ENCODE measurements at regions not wholly inside any gene's neighbourhood (a gene's known extent, or its start where the extent isn't known, plus 50 kb on each side); places are given as distances from the start of the nearest gene placed in this dataset.

GRCh38 chr1:186530109-186530508, 69.2 kb upstream of the PDC start:
- Mint-ChIP-seq H3K27ac (no peak overlapping the region), H3K27me3 (no peaks in the 10 kb centered on the region), H3K4me3 (no peak overlapping the region), H3K4me1 (ENCODE audit: unreplicated experiment) (no peaks in the 10 kb centered on the region), H3K9me3 (no peaks in the 10 kb centered on the region), H3K36me3 (no peaks in the 10 kb centered on the region)
- no peak for TF ChIP-seq CTCF (conservative IDR thresholded peaks at IDR 0.05)
- no peak for DNase-seq (ENCODE audit: extremely low spot score, unreplicated experiment)

GRCh38 chr1:186519982-186520381, 59.1 kb upstream of the PDC start:
- H3K4me1 Mint-ChIP-seq (ENCODE audit: unreplicated experiment) = no peaks in the 10 kb centered on the region

GRCh38 chr1:186518822-186519381, 58.0 kb upstream of the PDC start:
- TF ChIP-seq CTCF (conservative IDR thresholded peaks at IDR 0.05) = no peak
- H3K27me3 Mint-ChIP-seq = no peaks in the 10 kb centered on the region
- no peaks in the 10 kb centered on the region for H3K4me1 Mint-ChIP-seq (ENCODE audit: unreplicated experiment)
- no peak for DNase-seq (ENCODE audit: extremely low spot score, unreplicated experiment)
- H3K36me3 Mint-ChIP-seq = no peaks in the 10 kb centered on the region
- H3K9me3 Mint-ChIP-seq = no peaks in the 10 kb centered on the region
- H3K27ac Mint-ChIP-seq = no peak overlapping the region
- H3K4me3 Mint-ChIP-seq = no peak overlapping the region

More at GRCh38 chr1:186519982-186520381, 59.1 kb upstream of the PDC start:
- H3K9me3 Mint-ChIP-seq = peaks cover 6% of the 10 kb centered on the region
- TF ChIP-seq CTCF (conservative IDR thresholded peaks at IDR 0.05) = no peak
- no peak overlapping the region for H3K4me3 Mint-ChIP-seq
- no peak for DNase-seq (ENCODE audit: extremely low spot score, unreplicated experiment)
- no peak overlapping the region for H3K27ac Mint-ChIP-seq
- no peaks in the 10 kb centered on the region for H3K27me3 Mint-ChIP-seq
- no peaks in the 10 kb centered on the region for H3K36me3 Mint-ChIP-seq

- no peaks in the 10 kb centered on the region for H3K36me3 Mint-ChIP-seq
- no peak overlapping the region for H3K27ac Mint-ChIP-seq
- no peak overlapping the region for H3K4me3 Mint-ChIP-seq
- H3K27me3 Mint-ChIP-seq = no peaks in the 10 kb centered on the region
- H3K4me1 Mint-ChIP-seq (ENCODE audit: unreplicated experiment) = no peaks in the 10 kb centered on the region
- H3K9me3 Mint-ChIP-seq = no peaks in the 10 kb centered on the region
- no peak for TF ChIP-seq CTCF (conservative IDR thresholded peaks at IDR 0.05)
- DNase-seq (ENCODE audit: extremely low spot score, unreplicated experiment) = no peak
Measured at GRCh38 chr1:186518395-186518794, 57.5 kb upstream of the PDC start.

- no peak for DNase-seq (ENCODE audit: extremely low spot score, unreplicated experiment)
- Mint-ChIP-seq H3K27me3 (peaks cover 3% of the 10 kb centered on the region), H3K4me1 (ENCODE audit: unreplicated experiment) (no peaks in the 10 kb centered on the region), H3K9me3 (peaks cover 5% of the 10 kb centered on the region), H3K36me3 (no peaks in the 10 kb centered on the region), H3K4me3 (no peak overlapping the region), H3K27ac (no peak overlapping the region)
- TF ChIP-seq CTCF (conservative IDR thresholded peaks at IDR 0.05) = no peak
Measured at GRCh38 chr1:186514367-186514766, 53.5 kb upstream of the PDC start.

- H3K4me3 Mint-ChIP-seq = no peak overlapping the region
- H3K4me1 Mint-ChIP-seq (ENCODE audit: unreplicated experiment) = no peaks in the 10 kb centered on the region
- H3K27me3 Mint-ChIP-seq = peaks cover 3% of the 10 kb centered on the region
- no peak for DNase-seq (ENCODE audit: extremely low spot score, unreplicated experiment)
- no peak overlapping the region for H3K27ac Mint-ChIP-seq
- no peak for TF ChIP-seq CTCF (conservative IDR thresholded peaks at IDR 0.05)
- H3K36me3 Mint-ChIP-seq = no peaks in the 10 kb centered on the region
- H3K9me3 Mint-ChIP-seq = peaks cover 5% of the 10 kb centered on the region
Measured at GRCh38 chr1:186513526-186513925, 52.6 kb upstream of the PDC start.

Data from type B pancreatic cell (in vitro differentiated cells).